Immature natural killer cell (primary cell): ENCODE measurements at regions not wholly inside any gene's neighbourhood (a gene's known extent, or its start where the extent isn't known, plus 50 kb on each side); places are given as distances from the start of the nearest gene placed in this dataset.
"Not testable (repeated sequence)": the region's sequence is repeated elsewhere in the genome, so short reads cannot be mapped to it uniquely, and the experiment has no call there.

Experiments used
- DNase-seq, 3 donors: peaks; one replicate each; pipeline ENCODE4 v3.0.0; 2022; ENCODE audit warnings: mixed read lengths in 1 of 3
- H3K27ac Mint-ChIP-seq, 6 donors: one replicate each; pipeline ENCODE4 v1.8.0; 2020; ENCODE audit warnings: mixed read lengths in 6 of 6, mild to moderate bottlenecking in 5 of 6, inconsistent platforms in 4 of 6, moderate library complexity in 3 of 6
- H3K27me3 Mint-ChIP-seq, 3 donors: one replicate each; pipeline ENCODE4 v1.8.0; 2020 to 2021; ENCODE audit warnings: low read depth in 3 of 3, mild to moderate bottlenecking in 3 of 3, mixed read lengths in 3 of 3, moderate library complexity in 3 of 3, inconsistent platforms in 1 of 3
- H3K36me3 Mint-ChIP-seq, 3 donors: one replicate each; pipeline ENCODE4 v1.8.0; 2020; ENCODE audit warnings: mixed read lengths in 3 of 3, inconsistent platforms in 2 of 3, mild to moderate bottlenecking in 2 of 3
- H3K4me1 Mint-ChIP-seq, 2 donors: one replicate each; pipeline ENCODE4 v1.8.0; 2020; ENCODE audit warnings: inconsistent platforms in 2 of 2, mild to moderate bottlenecking in 2 of 2, mixed read lengths in 2 of 2, moderate library complexity in 1 of 2
- H3K4me3 Mint-ChIP-seq, 5 donors: one replicate each; pipeline ENCODE4 v1.8.0; 2020; ENCODE audit warnings: mild to moderate bottlenecking in 5 of 5, mixed read lengths in 5 of 5, inconsistent platforms in 3 of 5, moderate library complexity in 3 of 5
- H3K9me3 Mint-ChIP-seq, 6 donors: one replicate each; pipeline ENCODE4 v1.8.0; 2020; ENCODE audit warnings: mild to moderate bottlenecking in 6 of 6, mixed read lengths in 6 of 6, inconsistent platforms in 4 of 6, moderate library complexity in 3 of 6

DNA sequence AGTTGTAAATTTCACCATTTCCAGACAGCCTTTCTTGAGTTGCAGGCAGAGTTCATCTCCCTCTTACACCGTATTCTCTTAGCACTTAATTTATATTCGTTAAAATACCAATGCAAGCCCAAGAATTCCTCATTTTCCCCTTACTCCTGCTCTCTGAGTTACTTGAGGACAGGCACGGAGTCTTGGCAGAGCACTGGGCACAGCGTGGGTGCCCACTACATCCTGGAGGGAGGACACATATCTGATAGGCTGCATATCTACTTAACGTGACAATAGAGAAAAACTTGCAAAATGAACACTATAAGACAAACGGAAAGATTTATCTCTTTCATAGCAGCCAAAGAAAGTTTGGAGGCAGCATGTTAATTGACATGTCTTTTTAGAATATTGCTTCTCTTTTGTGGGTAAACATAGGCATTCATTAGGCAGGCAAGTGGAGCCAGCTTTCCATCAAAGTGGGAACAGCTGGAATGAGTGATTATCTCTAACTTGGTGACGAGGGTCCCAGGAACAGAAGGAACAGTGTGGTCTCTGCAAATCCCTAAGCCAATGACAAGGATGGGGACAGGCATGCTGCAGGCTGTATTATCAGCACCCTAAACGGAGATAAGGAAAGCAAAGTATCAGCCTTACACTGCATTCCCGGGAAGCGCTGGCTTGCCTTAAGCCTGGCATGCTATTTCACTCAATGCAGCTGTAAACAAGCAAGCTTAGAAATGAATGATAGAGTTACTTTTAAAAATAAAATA is 116.5 kb downstream of the RTP4 start:
- H3K9me3 Mint-ChIP-seq = peaks cover 0 to 5% (median 0%) of the 10 kb centered on the region in 6 donors
- no peak overlapping the region for H3K27ac Mint-ChIP-seq
- DNase-seq = no peak
- no peak overlapping the region for H3K4me3 Mint-ChIP-seq
- H3K36me3 Mint-ChIP-seq = no peaks in the 10 kb centered on the region
- H3K27me3 Mint-ChIP-seq = peaks cover 4 to 6% (median 5%) of the 10 kb centered on the region in 3 donors
- no peaks in the 10 kb centered on the region for H3K4me1 Mint-ChIP-seq

DNA sequence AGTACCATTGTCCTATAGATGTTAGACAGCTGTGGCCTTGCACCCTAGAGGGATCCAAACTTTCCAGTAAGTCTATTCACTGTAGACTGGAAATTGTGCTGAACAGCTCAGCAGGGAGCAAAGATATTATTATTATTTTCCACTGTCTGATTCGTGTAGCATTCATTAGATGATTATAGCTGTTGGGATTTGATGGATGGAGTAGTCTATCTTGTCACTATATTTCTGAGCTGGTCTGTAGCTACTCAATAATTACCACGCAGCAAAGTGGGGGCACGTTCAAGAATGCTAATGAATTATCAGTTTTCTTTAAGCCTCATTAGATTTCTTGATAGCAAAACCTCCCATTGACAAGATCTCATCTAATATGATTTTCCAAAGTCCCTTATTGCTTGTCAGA is 113.2 kb downstream of the RTP4 start:
- H3K27me3 Mint-ChIP-seq = peaks cover 2 to 8% (median 3%) of the 10 kb centered on the region in 3 donors
- no peak for DNase-seq
- H3K4me1 Mint-ChIP-seq = no peaks in the 10 kb centered on the region
- H3K27ac Mint-ChIP-seq = no peak overlapping the region
- H3K9me3 Mint-ChIP-seq = peaks cover 0 to 5% (median 2%) of the 10 kb centered on the region in 6 donors
- H3K4me3 Mint-ChIP-seq = no peak overlapping the region
- peaks cover 0 to 2% (median 2%) of the 10 kb centered on the region in 3 donors for H3K36me3 Mint-ChIP-seq

DNA sequence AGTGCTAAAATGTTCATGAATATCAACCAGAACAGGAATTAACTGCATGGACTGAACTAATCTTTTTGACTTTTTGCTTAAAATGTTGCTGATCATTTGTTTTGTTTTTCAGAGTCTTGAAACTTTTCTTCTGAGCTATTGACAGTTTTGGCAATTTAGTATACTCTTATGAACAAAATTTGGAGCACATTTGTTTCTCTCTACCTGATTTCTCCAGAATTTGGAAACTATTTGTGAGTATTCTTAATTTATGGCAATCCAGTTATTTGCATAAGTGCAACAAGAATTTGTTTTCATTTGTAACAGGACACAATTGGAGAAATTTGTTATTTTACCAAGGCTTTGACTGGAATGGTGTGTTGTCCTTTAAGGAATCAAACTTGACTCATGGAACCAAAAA is 107.4 kb downstream of the RTP4 start:
- not testable (repeated sequence) for H3K4me3 Mint-ChIP-seq, DNase-seq, H3K36me3 Mint-ChIP-seq, H3K27ac Mint-ChIP-seq, H3K4me1 Mint-ChIP-seq
- Mint-ChIP-seq H3K9me3 (peaks cover 8 to 27% (median 11%) of the 10 kb centered on the region in 6 donors), H3K27me3 (peaks cover 3 to 10% (median 8%) of the 10 kb centered on the region in 3 donors)

DNA sequence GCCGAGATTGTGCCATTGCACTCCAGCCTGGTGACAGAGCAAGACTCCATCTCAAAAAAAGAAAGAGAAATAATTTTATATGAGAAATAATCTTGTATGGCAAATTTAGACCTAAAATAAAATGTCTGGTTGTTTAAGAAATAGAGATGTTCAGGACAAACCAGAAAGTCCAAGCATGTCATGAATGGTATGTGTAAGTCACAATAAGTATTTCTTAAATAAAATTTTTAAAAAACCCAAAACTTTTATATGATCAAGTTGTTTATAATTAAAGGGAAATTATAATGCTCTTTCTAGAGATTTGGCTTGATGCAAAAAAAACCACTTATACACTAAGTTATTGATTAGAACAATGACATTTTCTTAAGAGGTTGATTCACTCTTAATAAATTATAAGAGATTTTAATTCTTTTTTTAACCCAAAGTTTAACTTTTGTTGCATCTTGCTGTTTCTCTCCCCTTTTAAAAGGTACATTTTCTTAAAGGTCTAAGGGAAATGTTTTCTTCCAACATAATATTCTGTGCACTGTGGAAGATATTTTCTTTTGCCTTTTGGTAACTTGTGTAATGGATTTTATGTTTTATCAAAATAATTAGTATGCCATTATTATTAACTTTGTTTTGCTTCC is 105.7 kb downstream of the RTP4 start:
- H3K36me3 Mint-ChIP-seq = peaks cover 0 to 4% (median 4%) of the 10 kb centered on the region in 3 donors
- H3K9me3 Mint-ChIP-seq = peaks cover 8 to 27% (median 11%) of the 10 kb centered on the region in 6 donors
- H3K27me3 Mint-ChIP-seq = peaks cover 3 to 15% (median 8%) of the 10 kb centered on the region in 3 donors
- no peak overlapping the region for H3K4me3 Mint-ChIP-seq
- DNase-seq = no peak
- H3K4me1 Mint-ChIP-seq = no peaks in the 10 kb centered on the region
- no peak overlapping the region for H3K27ac Mint-ChIP-seq

DNA sequence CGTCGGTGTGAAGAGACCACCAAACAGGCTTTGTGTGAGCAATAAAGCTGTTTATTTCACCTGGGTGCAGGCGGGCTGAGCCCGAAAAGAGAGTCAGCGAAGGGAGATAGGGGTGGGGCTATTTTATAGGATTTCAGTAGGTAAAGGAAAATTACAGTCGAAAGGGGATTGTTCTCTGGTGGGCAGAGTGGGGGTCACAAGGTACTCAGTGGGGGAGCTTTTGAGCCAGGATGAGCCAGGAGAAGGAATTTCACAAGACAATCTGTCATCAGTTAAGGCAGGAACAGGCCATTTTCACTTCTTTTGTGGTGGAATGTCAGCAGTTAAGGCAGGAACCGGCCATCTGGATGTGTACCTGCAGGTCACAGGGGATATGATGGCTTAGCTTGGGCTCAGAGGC is 98.1 kb downstream of the RTP4 start:
- H3K4me3 Mint-ChIP-seq, H3K9me3 Mint-ChIP-seq, DNase-seq, H3K27ac Mint-ChIP-seq, H3K4me1 Mint-ChIP-seq, H3K36me3 Mint-ChIP-seq: not testable (repeated sequence)
- H3K27me3 Mint-ChIP-seq = peaks cover 4 to 16% (median 5%) of the 10 kb centered on the region in 3 donors

DNA sequence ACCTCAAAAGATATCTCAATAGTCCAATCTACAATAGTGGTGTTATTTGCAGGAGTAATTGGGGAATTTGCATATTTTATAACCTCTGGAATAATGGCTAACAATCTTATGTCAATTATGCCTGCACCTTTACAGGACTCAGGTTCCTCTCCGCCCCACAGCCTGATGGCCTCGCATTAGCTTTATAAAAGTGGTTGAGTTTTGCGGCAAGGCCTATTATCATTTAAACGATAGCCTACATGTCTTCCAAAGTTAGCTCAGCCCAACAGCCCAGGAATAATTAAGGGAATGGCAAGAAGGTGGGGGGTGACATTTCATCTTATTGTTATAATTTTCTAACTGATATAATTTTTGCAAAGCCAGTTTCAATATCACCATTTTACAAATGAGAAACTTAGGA is 97.3 kb downstream of the RTP4 start:
- H3K36me3 Mint-ChIP-seq = no peaks in the 10 kb centered on the region
- H3K27me3 Mint-ChIP-seq = peaks cover 1 to 16% (median 3%) of the 10 kb centered on the region in 3 donors
- H3K4me1 Mint-ChIP-seq = no peaks in the 10 kb centered on the region
- H3K4me3 Mint-ChIP-seq = no peak overlapping the region
- DNase-seq = no peak
- peaks cover 0 to 3% (median 0%) of the 10 kb centered on the region in 6 donors for H3K9me3 Mint-ChIP-seq
- no peak overlapping the region for H3K27ac Mint-ChIP-seq

DNA sequence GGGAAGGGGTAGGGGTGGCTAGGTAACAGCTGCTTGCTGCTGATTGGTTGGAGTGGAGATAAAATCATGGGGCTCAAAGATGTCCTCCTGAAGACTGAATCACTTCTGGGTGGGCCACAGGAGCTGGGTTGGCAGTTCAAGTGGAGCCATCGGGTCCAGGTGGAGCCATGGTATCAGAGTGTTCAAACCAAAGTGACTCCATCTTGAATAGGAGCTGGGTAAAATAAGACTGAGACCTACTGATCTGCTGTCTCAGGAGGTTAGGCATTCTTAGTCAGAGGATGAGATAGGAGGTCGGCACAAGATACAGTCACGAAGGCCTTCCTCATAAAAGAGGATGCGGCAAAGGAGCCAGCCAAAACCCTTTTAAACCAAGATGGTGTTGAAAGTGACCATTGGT is 96.5 kb downstream of the RTP4 start:
- Mint-ChIP-seq H3K4me1 (no peaks in the 10 kb centered on the region), H3K27ac (no peak overlapping the region), H3K4me3 (no peak overlapping the region), H3K9me3 (peaks cover 0 to 3% (median 0%) of the 10 kb centered on the region in 6 donors), H3K27me3 (peaks cover 3 to 11% (median 3%) of the 10 kb centered on the region in 3 donors), H3K36me3 (no peaks in the 10 kb centered on the region)
- DNase-seq = no peak

DNA sequence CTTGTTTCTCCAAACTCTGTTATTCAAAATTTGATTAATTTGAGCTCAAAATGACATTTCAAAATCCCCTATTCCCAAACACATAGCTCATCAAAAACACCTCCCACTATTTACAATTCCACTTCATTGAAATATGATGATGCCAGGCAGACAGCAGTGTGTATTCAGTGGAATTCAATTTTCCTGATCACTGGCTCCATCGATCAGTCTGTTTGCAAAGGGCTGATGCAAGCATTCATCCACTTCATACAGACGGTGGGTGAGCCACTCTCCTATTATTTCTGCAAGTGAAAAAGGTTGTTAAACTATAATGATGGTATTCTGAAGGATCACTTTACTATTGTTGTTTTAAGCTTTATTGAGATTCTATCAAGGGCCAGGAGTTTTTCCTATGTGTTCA is 90.7 kb downstream of the RTP4 start:
- no peak for DNase-seq
- Mint-ChIP-seq H3K27me3 (peaks cover 0 to 19% (median 3%) of the 10 kb centered on the region in 3 donors), H3K36me3 (no peaks in the 10 kb centered on the region), H3K4me3 (no peak overlapping the region), H3K4me1 (no peaks in the 10 kb centered on the region), H3K27ac (no peak overlapping the region), H3K9me3 (peaks cover 0 to 3% (median 0%) of the 10 kb centered on the region in 6 donors)

DNA sequence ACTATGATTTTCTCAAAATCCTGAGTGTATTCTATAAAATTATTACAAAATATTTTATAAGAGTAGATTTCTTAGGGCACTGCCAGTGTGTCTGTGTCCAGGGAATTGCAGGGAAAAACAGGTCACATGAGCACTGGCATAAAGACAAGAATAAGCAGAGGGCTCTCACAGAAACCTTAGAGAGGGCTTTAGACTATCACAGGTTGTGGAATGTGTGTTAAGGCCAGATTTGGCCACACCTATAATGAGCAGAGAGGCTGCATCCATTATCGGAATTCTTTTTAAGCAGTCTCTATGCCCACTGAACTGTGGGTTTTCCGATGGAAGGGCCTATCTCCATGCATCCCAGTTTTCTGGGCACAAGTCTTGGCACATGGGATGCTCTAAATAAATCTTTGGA is 90.2 kb downstream of the RTP4 start:
- no peaks in the 10 kb centered on the region for H3K4me1 Mint-ChIP-seq
- no peaks in the 10 kb centered on the region for H3K36me3 Mint-ChIP-seq
- peaks cover 0 to 3% (median 0%) of the 10 kb centered on the region in 6 donors for H3K9me3 Mint-ChIP-seq
- no peak for DNase-seq
- peaks cover 0 to 19% (median 3%) of the 10 kb centered on the region in 3 donors for H3K27me3 Mint-ChIP-seq
- H3K4me3 Mint-ChIP-seq = no peak overlapping the region
- H3K27ac Mint-ChIP-seq = no peak overlapping the region

DNA sequence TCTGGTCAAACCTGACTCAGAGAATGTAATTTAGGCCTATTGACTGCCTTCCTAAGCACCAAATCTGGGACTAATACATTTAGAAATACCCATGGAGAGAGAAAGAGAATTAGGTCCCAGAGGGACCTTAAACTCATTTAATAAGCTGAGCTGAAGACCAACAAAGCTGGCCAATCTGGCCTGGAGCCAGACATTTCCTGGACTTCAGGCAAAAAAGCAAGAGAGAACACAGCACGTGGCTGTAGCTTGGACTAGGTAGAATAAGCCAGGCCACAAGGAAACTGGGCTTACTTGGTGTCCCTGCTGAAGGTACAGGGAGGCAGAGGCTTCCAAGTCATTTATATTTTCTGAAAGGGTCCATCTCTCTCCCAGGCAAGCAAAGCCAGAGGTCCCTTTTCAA is 88.1 kb downstream of the RTP4 start:
- no peak for DNase-seq
- H3K27ac Mint-ChIP-seq = no peak overlapping the region
- no peaks in the 10 kb centered on the region for H3K4me1 Mint-ChIP-seq
- H3K4me3 Mint-ChIP-seq = no peak overlapping the region
- peaks cover 0 to 18% (median 6%) of the 10 kb centered on the region in 3 donors for H3K27me3 Mint-ChIP-seq
- no peaks in the 10 kb centered on the region for H3K9me3 Mint-ChIP-seq
- H3K36me3 Mint-ChIP-seq = no peaks in the 10 kb centered on the region

DNA sequence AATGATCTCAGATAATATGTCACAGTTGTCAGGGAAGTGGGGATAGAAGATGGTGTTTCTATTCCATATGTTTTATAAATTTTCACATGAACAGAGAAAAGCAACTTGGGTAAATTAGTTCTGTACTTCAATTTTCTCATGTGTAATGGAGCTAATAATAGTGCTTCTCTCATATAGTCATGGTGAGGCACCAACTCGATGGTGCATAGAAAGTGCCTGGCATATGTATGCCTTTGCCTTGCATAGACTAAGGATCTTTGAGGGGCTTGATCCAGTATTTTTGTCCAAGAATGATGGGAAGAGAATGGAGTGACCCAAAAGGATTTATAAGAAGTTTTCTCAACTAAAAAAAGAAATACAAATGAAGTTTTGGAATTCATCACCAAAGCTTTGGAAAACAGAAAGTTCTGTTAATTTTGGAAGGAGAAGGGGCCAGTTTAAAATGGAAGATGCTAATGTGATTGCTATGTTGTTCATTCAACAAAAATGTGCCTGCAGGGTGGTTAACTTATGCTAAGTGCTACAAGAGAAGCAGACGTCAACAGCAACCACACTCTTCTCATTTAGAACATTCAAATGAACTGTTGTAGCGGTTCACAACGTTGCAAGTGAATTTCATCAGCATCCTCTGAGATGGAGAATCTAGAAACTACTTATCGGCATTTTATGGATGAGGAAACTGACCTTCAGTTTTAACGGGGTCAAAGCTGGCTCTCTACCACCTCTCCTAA is 86.1 kb downstream of the RTP4 start:
- H3K9me3 Mint-ChIP-seq = no peaks in the 10 kb centered on the region
- DNase-seq = no peak
- no peaks in the 10 kb centered on the region for H3K4me1 Mint-ChIP-seq
- peaks cover 0 to 16% (median 4%) of the 10 kb centered on the region in 3 donors for H3K27me3 Mint-ChIP-seq
- no peak overlapping the region for H3K4me3 Mint-ChIP-seq
- H3K27ac Mint-ChIP-seq = no peak overlapping the region
- H3K36me3 Mint-ChIP-seq = no peaks in the 10 kb centered on the region

DNA sequence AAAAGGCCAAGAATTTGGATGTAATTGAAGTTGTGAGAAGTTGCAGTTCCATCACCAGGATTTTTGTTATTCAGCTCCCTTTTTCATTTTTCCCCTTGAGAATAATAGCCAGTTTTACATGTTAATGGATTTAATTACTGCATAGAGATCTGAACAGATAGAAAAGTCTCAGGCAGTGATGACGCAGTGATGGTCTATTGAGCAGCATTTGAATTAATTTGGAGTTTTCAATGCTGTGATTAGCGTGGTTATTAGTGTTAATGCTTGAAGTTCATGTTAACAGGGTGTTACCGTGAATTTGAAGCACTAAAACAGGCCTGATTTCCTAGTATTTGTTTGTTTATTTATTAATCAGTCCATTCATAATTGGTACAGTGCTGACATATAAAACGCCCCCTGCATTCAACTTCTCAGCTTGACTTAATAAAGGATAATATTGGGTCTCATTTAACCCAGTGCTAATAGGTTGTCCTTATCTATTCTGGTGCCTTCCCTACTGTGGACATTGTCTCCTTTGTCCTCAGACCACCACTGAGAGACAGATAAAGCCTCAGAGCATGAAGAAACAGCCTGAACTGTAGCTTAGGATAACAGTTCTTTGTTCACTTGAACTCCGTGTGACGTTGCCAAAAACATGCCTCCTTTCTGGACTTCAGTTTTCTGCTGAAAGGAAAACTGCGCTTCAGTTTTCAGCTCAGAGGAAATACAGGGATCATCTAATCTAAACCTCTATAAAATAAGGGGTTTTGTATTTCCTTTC is 82.4 kb downstream of the RTP4 start:
- Mint-ChIP-seq H3K4me1 (no peaks in the 10 kb centered on the region), H3K36me3 (no peaks in the 10 kb centered on the region), H3K4me3 (no peak overlapping the region), H3K9me3 (no peaks in the 10 kb centered on the region), H3K27ac (no peak overlapping the region), H3K27me3 (peaks cover 0 to 11% (median 2%) of the 10 kb centered on the region in 3 donors)
- no peak for DNase-seq

DNA sequence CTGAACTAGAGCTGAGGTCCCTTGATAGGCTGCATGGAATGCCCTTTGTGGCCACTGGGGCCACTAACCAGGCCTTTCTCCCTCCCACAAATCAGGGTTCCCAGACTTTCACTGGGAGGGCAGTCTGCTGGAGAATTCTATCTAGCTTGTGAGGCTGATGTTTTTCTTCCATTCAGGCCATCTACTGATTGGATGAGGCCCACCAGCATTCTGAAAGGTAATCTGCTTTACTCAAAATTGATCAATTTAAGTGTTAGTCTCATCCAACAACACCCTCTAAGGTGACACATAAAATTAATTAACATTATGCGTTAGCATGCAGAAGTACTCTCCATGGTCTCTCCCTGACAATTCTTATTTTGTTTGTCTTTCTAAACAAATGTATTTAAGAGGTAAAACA is 80.5 kb downstream of the RTP4 start:
- Mint-ChIP-seq H3K27ac (no peak overlapping the region), H3K9me3 (no peaks in the 10 kb centered on the region), H3K4me1 (no peaks in the 10 kb centered on the region), H3K27me3 (peaks cover 0 to 8% (median 2%) of the 10 kb centered on the region in 3 donors), H3K36me3 (no peaks in the 10 kb centered on the region), H3K4me3 (no peak overlapping the region)
- DNase-seq = no peak
